NT2/D1 (cell line): ENCODE measurements at regions not wholly inside any gene's neighbourhood (a gene's known extent, or its start where the extent isn't known, plus 50 kb on each side); places are given as distances from the start of the nearest gene placed in this dataset.

Experiments used
- SUZ12 ChIP-seq: IDR thresholded peaks from 2 replicates; pipeline ENCODE4 v1.6.1; 2011; ENCODE audit not compliant: insufficient read length, insufficient read depth; ENCODE audit errors: extremely low read depth
- YY1 ChIP-seq: IDR thresholded peaks from 2 replicates; pipeline ENCODE4 v1.6.1; 2011; ENCODE audit not compliant: insufficient read length, insufficient read depth
- ZNF274 ChIP-seq: IDR thresholded peaks from 2 replicates; pipeline ENCODE4 v1.6.1; 2011; ENCODE audit warnings: mild to moderate bottlenecking, low read depth, low read length

DNA sequence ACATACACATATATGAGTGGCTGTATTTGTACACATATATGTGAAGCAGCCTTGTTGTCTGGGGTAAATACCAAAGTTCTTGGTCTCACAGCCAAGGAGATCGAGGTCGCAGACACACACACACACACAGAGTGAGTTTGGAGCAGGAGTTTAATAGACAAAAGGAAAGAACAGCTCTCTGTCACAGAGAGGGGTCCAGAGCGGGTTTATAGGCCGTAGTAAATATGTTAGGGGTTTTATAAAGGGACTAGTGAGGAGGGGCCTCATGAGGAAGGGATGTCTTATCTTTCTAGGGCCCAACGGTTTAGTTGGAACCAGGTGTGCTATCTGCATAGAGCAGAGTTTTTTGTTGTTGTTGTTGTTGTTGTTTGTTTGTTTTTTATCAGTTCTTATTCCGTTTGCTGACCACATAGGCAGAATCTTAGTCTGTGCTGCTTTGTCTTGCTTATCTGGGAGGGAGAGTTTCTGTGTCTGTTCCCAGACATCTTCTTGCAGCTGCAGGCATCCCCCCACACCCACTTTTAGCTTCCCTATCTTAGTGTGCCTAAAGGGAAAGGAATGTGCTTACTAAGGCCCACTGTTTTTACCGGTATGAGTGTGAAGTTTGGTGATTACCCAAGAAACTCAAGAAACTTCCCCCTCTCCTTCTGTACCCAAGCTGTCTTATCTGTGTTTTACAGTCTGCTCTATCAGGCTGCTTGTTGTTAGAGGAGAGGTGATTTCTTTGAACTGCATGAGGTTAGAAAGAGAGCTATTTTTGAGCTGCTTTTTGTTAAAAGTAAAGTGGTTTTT lies 91.9 kb downstream of the TENT5D start:
- TF ChIP-seq SUZ12, result no peak
- no peak for TF ChIP-seq YY1
- no peak for TF ChIP-seq ZNF274
